NCI-H345 (cell line): ENCODE measurements at regions not wholly inside any gene's neighbourhood (a gene's known extent, or its start where the extent isn't known, plus 50 kb on each side); places are given as distances from the start of the nearest gene placed in this dataset.

ENCODE experiments used
- DNase-seq: peaks from one replicate; lab custom pipeline; 2025; lab: John Stamatoyannopoulos, UW

DNA sequence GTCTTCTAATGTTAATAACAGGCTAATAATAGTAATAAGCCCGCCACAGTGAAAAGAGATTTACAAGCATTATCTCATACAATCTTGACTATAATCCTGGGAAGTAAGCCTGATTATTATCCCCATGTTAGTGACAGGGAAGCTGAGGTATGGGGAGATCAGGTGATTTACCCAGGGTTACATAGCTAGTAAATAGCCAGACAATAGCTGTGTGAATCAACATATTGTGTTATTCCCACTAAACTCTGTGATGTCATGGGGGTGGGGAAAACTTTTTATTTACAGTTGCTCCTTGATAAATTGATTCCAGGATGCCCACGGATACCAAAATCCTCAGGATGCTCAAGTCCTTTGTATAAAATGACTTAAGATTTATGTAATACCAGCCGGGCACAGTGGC lies 181.9 kb downstream of the LMO4 start:
- no peak for DNase-seq

DNA sequence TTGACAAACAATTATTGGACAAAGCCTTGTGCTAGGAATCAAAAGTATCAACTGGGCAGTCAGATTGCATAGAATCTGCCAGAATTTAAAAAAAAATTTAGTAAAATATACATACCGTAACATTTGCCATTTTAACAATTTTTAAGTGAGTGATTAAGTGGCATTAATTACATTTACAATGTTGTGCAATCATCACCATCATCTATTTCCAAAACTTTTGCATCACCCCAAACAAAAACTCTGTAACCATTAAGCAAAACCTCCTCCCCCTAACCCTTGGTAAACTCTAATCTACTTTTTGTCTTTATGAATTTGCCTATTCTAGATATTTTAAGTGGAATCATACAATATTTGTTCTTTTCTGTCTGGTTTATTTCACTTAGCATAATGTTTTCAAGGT lies 182.8 kb downstream of the LMO4 start:
- no peak for DNase-seq

DNA sequence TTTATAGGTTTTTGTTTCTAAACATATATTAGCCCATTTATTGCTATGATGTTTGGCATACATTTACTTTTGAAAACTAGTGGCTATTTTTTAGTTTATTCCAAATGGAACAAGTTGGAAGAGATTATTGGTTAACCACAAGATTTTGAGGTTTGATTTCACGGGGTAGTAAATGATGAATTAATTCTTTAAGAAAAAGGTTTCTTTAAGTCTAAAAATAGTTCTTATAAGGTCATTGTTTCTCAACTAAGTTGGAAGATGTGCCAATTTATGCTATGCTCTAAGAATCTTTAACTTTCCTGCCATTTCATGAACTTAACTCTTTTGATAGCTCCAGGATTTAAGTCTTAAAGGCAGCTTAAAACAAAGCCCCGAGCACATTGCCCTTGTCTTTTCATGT lies 183.8 kb downstream of the LMO4 start:
- no peak for DNase-seq

GRCh38 chr1:87513255-87513654 lies 184.6 kb downstream of the LMO4 start:
- DNase-seq: no peak

- no peak for DNase-seq
Measured at GRCh38 chr1:87513966-87514660, 185.4 kb downstream of the LMO4 start.

- no peak for DNase-seq
Measured at GRCh38 chr1:87515781-87516180, 187.1 kb downstream of the LMO4 start.

DNA sequence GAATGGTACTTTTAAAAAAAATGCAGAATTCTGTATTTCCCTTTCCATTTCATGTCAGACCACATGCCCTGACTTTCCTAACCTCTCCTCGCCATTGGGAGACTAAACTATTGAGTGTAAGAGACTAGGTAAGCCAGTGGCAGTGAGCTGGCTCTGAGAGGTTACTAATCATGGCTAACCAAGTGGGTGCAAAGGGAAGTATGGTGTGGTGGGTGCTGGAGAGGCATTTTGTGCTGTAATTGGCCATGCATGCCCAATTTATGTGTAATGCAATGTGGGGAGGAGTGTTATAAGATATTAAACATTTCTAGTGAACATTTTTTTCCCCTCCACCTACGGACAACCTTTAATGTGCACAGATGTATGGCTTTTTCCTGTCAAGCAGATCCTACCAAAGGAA lies 190.1 kb downstream of the LMO4 start:
- no peak for DNase-seq

GRCh38 chr1:87521452-87521851 lies 192.8 kb downstream of the LMO4 start:
- DNase-seq: no peak

DNA sequence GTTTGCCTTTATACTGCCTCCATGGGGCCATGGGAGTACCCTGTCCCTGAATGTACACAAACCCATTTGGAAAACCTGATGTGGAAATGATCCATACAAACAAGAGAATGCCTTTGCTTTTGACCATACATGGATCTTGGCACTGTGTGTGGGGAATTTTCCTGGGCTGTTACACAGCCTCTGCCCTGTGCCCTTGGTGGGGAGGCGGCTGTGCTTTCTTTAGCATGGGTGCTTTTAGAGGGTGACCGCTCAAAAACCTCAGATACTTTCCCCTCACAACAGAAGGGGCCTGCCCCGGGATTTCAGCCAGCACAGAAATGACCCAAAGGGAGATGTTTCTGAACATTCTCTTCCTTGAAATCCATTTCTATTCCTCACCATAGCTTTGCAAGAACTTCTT lies 194.8 kb downstream of the LMO4 start:
- DNase-seq: no peak

DNA sequence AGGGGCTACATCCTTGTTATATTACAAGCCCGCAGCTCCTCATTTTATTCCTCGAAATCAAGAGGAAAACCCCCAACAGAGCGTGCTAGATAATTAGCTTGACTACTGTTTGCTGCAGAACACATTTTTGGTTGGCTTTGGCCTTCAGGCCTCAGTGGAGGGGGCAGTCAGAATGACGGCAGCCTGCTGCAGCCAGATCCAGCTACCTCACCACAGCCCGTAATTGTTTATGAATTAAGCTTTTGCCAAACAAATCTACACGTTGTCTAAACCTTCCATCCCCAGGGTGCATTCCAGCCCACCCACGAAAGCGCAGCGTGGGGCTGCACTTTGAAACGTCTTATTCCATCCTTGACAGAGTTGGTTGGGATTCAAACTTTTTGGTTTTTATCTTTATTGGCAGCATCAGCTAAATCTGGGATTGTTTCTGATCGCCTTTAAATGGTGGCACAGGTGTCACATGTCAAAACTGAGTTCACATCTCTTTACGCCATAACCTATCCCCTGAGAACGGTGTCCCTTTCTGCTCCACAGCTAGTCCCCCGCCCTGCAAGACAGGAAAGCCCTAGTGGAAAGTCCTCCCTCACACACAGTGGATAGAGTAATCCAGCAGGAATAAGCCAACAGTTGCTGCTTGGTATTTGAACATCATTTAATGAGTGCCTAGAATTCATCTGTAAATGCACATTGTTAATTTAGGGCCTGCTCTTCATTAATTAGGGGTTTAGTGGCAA lies 195.5 kb downstream of the LMO4 start:
- no peak for DNase-seq

- DNase-seq: no peak
Measured at GRCh38 chr1:87528754-87529517, 200.3 kb downstream of the LMO4 start.

GRCh38 chr1:87530042-87530807 lies 201.5 kb downstream of the LMO4 start:
- DNase-seq: no peak

- DNase-seq: no peak
Measured at GRCh38 chr1:87535551-87535950, 206.9 kb downstream of the LMO4 start.

DNA sequence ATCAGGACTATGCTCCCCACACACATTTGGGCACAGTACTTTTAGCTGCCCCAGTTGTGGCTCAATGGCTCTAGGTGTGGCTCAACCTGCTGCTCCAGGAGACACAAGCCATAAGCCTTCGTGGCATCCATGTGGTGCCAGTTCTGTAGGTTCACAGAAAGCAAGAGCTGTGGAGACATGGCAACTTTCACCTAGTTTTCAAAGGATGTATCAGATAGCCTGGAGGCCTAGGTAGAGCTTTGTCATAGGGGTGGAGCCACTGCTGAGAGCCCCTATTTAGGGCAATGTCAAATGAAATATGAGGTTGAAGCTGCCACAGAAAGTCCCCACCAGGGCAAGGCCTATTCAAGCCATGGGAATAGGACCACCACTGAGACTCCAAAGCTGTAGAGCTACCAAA lies 210.5 kb downstream of the LMO4 start:
- DNase-seq: no peak

DNA sequence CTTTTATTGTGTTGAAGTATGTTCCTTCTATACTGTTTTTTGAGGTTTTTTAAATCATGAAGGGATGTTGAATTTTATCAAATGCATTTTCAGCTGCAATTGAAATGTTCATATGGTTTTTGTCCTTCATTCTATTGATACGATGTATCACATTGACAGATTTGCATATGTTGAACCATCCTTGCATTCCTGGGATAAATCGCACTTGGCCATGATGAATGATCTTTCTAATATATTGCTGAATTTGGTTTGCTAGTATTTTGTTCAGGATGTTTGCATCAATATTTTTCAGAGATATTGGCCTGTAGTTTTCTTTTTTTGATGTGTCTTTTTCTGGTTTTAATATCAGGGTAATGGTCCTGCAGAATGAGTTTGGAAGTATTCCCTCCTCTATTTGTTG lies 214.0 kb downstream of the LMO4 start:
- DNase-seq: no peak

GRCh38 chr1:87549738-87550137 lies 221.1 kb downstream of the LMO4 start:
- DNase-seq: no peak

DNA sequence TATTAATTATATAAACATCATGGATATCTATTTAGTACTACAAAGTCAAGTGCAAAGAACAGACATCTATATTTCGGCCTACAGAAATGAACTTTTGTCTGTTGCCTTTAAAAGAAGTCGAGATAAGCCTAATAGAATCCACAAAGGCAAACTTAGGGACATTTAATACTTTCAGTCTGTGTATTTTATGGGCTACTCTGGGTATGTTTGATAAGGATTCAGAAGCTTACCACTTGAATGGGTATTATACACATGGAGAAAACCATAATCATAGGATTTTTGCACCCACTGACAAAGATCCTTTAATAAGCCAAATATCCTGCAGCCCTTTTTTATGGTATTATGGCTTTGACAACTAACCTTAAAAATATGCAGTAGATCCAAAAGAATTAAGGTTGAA lies 224.8 kb downstream of the LMO4 start:
- no peak for DNase-seq

DNA sequence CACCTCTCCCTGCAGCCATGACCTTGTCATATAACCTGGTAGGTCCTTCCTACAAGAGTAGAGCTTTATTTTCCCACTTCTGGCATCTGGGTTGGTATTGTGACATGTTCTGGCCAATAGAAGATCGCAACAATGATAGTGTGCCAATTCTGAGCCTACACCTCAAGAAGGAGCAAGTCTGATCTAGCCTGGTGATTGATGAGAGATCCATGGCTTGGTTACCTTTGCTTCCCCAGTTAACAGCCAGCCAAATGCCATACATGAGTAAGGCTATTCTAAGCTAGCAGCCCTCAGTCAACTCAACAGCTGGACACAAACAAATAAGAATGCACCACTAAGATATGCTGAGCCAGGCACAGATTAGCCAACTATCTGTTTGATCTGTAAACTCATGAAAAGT lies 226.7 kb downstream of the LMO4 start:
- no peak for DNase-seq

DNA sequence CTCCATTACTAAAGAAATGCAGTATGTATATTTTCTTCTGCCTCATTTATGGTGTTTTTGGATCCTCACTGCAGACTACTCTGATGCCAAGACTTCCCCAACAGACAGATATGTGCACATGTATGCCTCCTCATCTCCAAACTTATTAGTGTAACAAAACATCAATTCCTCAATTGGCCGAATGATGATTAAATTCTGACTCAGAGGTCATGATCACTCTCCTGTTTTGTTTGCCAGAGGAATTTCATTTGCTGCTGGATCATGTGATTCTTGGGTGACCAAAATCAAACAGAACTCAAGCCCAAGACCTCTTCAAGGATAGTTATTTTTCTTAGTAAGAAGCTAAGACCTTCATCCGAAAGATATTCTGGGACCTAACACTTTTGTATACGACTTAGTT lies 227.6 kb downstream of the LMO4 start:
- DNase-seq: no peak

DNA sequence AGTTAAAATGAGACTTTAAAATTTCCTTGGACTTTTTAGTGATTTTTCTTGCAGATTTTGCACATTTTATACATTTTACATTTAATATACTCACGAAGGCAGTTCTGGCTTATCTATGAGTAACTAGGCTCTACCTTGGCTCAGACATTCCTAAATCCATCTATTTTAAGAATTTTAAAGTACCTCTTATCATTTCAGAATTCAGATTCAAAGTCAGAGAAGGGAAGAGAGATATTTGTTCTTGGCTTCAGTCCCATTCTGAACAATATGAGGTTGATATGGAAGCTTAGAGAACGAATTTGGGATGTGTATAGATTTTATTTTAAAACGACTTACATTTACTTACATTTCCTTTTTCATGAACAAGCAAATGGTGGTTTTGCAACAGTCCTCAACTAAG lies 230.2 kb downstream of the LMO4 start:
- DNase-seq: no peak

- no peak for DNase-seq
Measured at GRCh38 chr1:87560137-87560536, 231.5 kb downstream of the LMO4 start.

- DNase-seq: no peak
Measured at GRCh38 chr1:87560601-87561360, 232.1 kb downstream of the LMO4 start.
